Stimulated activated effector memory CD8-positive, alpha-beta T cell treated with anti-CD3 and anti-CD28 coated beads, Interleukin-12 subunit alpha, Interleukin-12 subunit beta, amount 100 ng/mL, for 72 hours (primary cell): ENCODE measurements at regions not wholly inside any gene's neighbourhood (a gene's known extent, or its start where the extent isn't known, plus 50 kb on each side); places are given as distances from the start of the nearest gene placed in this dataset.

ENCODE experiments used
- ATAC-seq: fragments of 150-1000 bp; cut with Tn5 transposase; 2 replicates; pipeline ENCODE4 v1.10.0; 2021
- DNase-seq, 2 donors: peaks; one replicate each; pipeline ENCODE4 v3.0.0; 2021 to 2022; ENCODE audit warnings: low spot score in 2 of 2
- H3K27ac Mint-ChIP-seq: one replicate; pipeline ENCODE4 v1.8.0; 2022; ENCODE audit warnings: mild to moderate bottlenecking, mixed read lengths
- H3K36me3 Mint-ChIP-seq: one replicate; pipeline ENCODE4 v1.8.0; 2022; ENCODE audit warnings: mild to moderate bottlenecking, mixed read lengths
- H3K4me1 Mint-ChIP-seq: one replicate; pipeline ENCODE4 v1.8.0; 2022; ENCODE audit warnings: mixed read lengths
- H3K4me3 Mint-ChIP-seq: one replicate; pipeline ENCODE4 v1.8.0; 2022; ENCODE audit warnings: mild to moderate bottlenecking, mixed read lengths
- H3K9me3 Mint-ChIP-seq: one replicate; pipeline ENCODE4 v1.8.0; 2022; ENCODE audit warnings: mixed read lengths

DNA sequence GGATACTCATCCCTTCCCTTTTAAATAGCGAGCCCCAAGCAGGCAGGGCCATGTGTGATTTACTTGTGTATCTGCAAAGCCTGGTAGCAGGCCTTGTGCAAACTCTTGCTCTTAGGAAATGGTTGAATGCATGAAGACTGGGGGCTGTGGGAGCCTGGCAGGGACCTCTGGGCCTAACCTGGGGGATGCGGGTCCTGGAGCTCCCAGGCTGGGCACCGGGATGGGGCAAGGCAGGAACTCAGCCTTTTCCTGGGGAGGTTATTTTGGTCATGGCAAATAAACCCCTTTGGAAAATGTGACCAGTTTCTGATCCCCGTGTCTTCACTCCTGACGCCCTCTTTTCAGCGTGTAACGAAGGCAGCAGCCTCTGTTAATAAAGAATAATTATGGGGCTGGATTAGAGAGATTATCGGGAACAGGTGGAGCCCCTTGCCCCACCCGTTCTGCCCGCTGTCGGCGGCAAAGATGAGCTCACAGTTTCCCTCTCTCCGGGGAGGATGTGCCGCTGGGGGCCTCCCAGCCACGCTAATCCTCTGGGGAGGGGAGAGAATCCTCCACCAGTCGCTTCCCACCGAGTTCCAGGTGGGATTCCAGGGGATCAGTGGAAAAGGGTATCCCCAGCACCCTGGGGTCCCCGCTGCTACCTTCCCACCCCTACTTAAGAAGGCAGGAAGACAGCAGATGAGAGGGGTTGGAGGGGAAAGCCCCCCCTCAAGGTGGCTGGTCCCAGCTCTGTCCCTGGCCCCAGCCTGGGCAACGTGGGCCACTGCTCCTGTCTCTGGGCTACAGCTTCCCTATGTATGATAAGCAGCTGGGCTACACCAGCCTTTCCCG lies 69.7 kb upstream of the WNT4 start:
- Mint-ChIP-seq H3K36me3 (peaks cover 6% of the 10 kb centered on the region), H3K27ac (no peak overlapping the region), H3K4me1 (no peaks in the 10 kb centered on the region), H3K4me3 (no peak overlapping the region), H3K9me3 (no peaks in the 10 kb centered on the region)
- ATAC-seq (no peak), DNase-seq (no peak)

DNA sequence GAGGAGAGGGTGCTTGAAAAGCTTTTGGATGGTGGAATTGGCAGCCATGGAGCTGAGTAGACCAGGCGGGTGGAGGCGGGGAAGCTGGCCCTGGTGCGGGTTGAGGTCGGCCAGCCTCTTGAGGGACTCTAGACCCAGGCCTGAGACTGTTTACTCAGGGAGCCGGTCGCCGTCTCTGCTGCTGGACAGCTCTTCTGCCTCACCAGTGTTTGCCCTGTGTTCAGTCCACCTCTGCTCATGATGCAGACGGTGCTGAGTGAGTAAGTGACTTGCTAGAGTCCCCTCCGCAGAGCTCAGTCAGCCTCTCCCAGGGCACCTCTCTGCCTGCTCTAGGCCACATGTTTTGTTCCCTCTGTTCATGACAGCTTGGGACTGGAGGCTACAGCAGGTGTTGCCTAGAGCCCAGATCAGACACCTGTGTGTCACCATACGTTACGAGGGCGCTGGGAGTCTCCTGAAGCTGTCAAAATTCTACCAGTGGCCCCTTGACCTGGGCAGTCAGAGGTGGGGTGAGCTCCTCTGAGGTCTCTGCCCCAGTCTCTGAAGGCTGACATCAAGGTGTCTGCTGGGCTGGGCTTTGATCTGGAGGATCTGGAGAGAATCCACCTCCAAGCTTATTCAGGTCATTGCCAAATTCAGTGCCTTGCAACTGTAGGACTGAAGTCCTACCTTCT lies 73.5 kb upstream of the WNT4 start:
- no peaks in the 10 kb centered on the region for H3K4me1 Mint-ChIP-seq
- H3K9me3 Mint-ChIP-seq, result no peaks in the 10 kb centered on the region
- DNase-seq, result no peak
- peak; percentile 25 for ATAC-seq
- H3K36me3 Mint-ChIP-seq, result peaks cover 5% of the 10 kb centered on the region
- no peak overlapping the region for H3K27ac Mint-ChIP-seq
- H3K4me3 Mint-ChIP-seq, result no peak overlapping the region

DNA sequence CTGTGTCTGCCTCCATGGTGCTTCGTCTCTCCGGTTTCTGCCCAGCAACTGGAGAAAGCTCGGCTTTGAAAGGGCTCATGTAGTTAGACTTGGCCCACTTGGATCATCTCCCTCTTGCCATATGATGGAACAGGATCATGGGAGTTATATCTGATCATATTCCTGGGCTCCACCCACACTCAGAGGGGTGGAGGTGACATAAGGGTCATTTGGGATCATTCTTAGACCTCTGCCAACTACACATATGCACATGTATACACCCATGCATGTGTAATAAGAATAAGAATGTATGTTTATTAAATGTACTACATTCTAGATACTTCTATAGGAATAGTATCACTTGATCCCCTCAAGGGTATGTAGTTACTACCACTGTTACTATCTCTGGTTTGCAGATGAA lies 74.1 kb upstream of the WNT4 start:
- Mint-ChIP-seq H3K4me3 (no peak overlapping the region), H3K9me3 (no peaks in the 10 kb centered on the region), H3K27ac (no peak overlapping the region), H3K4me1 (no peaks in the 10 kb centered on the region), H3K36me3 (no peaks in the 10 kb centered on the region)
- no peak for ATAC-seq
- no peak for DNase-seq

DNA sequence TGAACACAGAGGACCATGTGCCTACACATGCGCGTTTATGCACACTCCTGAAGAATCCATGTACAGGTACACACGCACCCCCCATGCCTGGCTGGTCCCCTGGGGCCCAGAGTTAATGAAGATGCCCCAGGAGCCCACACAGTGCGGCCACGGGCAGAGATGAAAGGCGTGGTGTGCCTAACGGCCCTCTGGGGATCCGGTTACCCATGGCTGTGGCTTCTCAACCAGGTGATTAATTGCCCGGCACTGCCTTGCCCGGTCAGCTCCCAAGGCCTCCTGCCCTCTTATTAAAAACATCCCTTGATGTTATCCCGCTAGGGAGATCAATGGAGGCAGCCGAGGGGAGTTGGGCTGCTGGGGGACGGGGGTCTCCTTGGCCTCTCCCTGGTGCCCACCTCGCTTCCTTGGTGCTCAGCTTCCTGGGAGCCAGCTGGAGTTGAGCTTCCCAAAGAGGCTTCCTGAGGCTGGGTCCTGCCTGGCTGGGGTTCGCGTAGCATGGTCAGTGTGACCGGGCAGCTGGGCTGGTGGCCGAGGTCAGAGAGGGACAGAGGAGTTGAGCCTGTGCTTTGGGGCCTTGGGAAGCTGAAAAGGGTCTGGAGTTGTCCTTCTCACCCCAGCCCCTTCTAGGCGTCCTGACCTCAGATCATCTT lies 75.0 kb upstream of the WNT4 start:
- Mint-ChIP-seq H3K4me3 (no peak overlapping the region), H3K27ac (no peak overlapping the region), H3K4me1 (no peaks in the 10 kb centered on the region), H3K36me3 (no peaks in the 10 kb centered on the region), H3K9me3 (no peaks in the 10 kb centered on the region)
- DNase-seq, result no peak
- no peak for ATAC-seq

DNA sequence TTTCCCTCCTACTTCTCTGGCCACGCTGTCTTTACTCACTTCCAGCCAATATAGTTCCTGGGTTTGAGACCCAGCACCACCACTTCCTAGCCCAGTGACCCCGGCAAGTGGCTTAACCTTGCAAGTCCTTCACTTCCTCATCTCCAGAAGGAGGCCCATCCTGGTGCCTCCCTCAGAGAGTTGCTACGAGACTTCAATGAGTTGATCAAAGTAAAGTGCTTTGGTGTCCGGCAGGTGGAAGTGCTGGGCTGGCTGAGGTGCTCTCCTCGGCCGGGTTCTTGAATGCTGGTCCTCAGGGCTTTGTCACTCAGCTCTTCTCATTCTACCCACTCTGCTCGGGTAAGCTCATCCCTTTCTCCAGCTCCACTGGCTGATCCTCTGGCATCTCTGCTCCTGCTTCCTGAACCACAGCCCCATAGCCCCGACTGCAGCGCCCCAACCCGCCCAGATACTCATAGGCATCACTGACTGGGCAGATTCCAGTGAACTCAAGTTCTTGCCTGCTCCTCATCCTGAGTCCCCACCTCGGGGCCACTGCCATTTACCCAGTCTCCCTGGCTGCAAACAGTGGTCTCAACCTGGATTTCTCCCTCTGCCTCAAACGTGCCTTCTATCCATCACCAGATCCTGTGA lies 75.8 kb upstream of the WNT4 start:
- Mint-ChIP-seq H3K9me3 (no peaks in the 10 kb centered on the region), H3K36me3 (no peaks in the 10 kb centered on the region), H3K27ac (no peak overlapping the region), H3K4me3 (no peak overlapping the region), H3K4me1 (no peaks in the 10 kb centered on the region)
- ATAC-seq (no peak), DNase-seq (no peak)

DNA sequence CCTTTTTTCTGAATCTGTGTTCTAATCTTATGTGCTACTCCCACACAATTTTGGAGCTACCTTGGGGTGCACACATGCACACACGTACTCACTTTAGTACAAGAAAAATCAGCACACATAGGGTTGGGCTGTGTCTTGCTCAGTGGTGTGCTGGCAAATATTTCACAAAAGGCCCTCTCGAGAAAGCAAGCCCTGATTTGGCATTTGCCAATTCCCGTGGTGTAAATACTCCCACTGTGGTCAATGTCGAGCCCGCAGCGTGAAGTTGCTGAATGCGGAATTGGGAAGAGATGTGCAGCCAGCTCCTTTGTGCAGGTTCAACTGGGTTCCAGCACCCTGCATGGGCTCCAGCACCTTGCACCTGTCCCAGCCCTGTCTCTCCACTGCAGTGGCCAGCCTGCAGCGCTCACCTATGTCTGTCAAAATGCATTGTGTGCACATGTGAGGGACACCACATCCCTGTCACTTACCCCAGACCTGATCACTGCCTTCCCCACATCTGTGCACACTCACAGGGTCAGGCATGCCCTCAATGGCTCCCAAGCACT lies 78.4 kb upstream of the WNT4 start:
- H3K9me3 Mint-ChIP-seq, result no peaks in the 10 kb centered on the region
- no peaks in the 10 kb centered on the region for H3K4me1 Mint-ChIP-seq
- H3K36me3 Mint-ChIP-seq, result no peaks in the 10 kb centered on the region
- H3K27ac Mint-ChIP-seq, result no peak overlapping the region
- no peak overlapping the region for H3K4me3 Mint-ChIP-seq
- ATAC-seq (no peak), DNase-seq (no peak)

DNA sequence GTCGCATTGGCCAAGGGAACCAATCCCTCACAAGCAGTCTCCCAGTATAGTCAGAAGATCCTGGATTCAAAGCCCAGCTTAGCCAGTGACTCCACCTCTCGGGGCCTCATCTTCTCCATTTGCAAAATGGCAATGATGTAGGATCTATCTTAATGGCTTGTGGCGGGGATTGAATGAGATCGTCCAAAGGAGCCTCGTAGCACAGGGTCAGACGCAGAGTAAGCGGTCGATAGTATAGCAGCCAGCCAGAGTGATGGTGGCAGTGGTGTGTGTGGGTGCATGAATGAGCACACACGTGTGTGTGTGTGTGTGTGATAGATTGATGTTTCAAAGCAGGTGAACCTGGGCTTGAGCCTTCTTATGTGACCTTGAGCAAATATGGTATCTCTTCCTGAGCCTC lies 79.8 kb upstream of the WNT4 start:
- no peak for ATAC-seq
- Mint-ChIP-seq H3K4me3 (no peak overlapping the region), H3K27ac (no peak overlapping the region), H3K36me3 (no peaks in the 10 kb centered on the region), H3K9me3 (no peaks in the 10 kb centered on the region), H3K4me1 (no peaks in the 10 kb centered on the region)
- no peak for DNase-seq

DNA sequence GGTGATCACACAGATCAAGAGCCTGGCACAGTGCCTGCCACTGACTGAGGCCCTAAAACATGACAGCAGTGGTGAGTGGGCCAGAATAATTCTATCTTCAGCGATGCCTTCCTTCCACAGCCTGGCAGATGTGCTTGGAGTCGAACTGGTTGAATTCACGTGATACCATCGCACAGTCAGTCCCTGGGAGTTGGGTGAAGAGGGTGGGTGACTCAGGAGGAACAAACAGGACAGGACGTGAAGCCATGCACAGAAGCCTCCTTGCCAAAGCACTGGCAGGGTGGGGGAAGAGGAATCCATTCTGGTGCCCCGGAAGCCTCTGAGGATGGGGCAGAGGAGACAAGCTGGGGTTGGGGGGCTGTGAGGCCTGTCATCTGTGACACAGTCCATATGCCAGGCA lies 80.3 kb upstream of the WNT4 start:
- H3K27ac Mint-ChIP-seq, result no peak overlapping the region
- no peak for DNase-seq
- H3K36me3 Mint-ChIP-seq, result no peaks in the 10 kb centered on the region
- no peaks in the 10 kb centered on the region for H3K9me3 Mint-ChIP-seq
- no peaks in the 10 kb centered on the region for H3K4me1 Mint-ChIP-seq
- H3K4me3 Mint-ChIP-seq, result no peak overlapping the region
- ATAC-seq, result no peak

DNA sequence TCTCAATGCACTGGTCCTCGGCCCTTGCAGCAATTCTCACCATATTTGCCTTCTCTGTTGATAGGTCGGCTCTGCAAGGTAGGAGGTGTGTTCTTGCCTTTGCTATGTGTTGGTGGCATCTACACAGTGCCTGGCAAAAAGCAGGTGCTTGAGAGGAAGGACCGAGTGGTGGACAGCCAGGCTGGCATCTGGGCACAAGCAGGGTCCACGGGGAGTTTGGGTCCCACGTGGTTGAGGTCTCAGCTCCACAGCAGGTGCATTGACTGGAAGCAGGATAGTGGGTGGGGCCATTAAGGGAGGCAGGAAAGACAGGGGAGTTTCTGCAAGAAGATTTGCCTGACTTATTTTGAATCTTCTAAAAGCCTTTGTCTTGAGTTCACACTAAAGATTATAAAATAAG lies 81.2 kb upstream of the WNT4 start:
- DNase-seq, result no peak
- Mint-ChIP-seq H3K9me3 (no peaks in the 10 kb centered on the region), H3K4me3 (no peak overlapping the region), H3K4me1 (no peaks in the 10 kb centered on the region), H3K27ac (no peak overlapping the region), H3K36me3 (no peaks in the 10 kb centered on the region)
- ATAC-seq, result no peak

DNA sequence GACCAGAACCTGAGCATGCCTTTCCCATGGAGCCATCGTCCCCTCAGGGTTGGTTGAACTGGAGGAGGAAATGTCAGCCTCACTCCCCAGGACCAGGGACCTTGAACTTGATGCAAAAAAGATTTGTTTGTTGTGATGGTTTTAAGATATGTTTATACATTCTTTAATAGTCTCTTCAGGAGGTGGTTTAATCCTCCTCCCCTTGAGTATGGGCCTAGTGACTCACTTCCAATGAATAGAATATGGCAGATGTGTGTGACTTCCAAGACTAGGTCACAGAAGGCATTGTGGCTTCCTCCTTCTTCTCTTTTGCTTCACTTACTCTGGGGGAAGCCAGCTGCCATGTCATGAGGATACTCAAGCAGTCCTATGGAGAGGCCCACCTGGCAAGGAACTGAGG lies 81.7 kb upstream of the WNT4 start:
- DNase-seq (no peak), ATAC-seq (no peak)
- Mint-ChIP-seq H3K4me1 (no peaks in the 10 kb centered on the region), H3K27ac (no peak overlapping the region), H3K36me3 (no peaks in the 10 kb centered on the region), H3K4me3 (no peak overlapping the region), H3K9me3 (no peaks in the 10 kb centered on the region)

DNA sequence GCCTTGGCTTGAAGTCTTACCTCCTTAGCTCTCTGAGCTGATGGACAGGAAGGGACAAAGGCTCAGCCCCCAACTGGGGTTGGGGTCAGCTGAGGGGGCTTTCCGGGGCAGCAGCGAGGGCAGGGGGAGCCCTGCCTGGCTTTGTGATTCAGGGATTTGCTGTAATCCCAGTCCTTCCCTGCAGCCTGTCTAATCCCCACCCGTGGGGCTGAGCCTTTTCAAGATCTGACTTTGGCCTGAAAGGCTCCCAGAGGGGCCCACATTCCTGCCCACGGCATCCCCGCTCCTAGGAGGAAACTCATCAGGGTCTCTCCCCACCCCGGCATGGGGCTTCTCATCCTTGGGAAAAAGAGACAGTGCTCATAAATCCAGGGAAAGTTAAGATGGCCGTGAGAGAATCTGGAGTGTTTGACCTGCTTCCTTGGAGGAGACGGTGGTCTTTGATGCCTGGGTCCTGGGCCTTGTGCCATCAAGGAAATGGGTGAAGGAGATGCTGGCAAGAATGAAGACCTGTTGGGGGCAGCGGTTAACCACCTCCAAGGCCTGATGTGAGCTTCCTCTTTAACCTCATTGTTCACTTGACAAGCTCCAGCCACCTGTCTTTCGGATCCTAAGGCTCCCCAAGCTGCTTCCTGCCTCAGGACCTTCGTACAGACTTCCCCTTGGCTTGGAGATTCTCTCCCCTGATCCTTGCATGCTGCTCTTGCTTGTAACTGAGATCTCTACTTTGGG lies 83.1 kb upstream of the WNT4 start:
- Mint-ChIP-seq H3K4me3 (no peak overlapping the region), H3K36me3 (no peaks in the 10 kb centered on the region), H3K4me1 (no peaks in the 10 kb centered on the region), H3K9me3 (no peaks in the 10 kb centered on the region), H3K27ac (no peak overlapping the region)
- ATAC-seq (no peak), DNase-seq (no peak)

DNA sequence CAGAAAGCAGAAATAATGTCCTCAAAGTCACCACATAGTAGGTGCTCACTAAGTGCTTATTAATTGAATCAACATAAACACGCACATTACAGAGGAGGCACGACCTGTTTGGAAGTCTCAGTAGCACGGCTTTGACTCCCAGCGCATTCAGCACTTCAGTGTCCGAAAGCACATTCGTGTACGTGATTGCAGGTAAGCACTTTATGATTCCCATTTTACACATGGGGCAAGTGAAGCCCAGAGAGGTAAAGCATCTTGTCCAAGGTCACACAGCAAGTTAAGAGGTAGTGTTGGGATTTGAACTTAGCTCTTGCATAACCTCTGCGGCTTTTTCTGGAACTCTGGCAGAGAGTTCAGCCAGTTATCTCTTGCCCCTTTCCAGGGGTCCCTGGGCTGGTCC lies 85.2 kb upstream of the WNT4 start:
- Mint-ChIP-seq H3K4me1 (no peaks in the 10 kb centered on the region), H3K9me3 (no peaks in the 10 kb centered on the region), H3K36me3 (no peaks in the 10 kb centered on the region), H3K4me3 (no peak overlapping the region), H3K27ac (peak overlapping the region; percentile 44)
- no peak for ATAC-seq
- DNase-seq, result no peak

DNA sequence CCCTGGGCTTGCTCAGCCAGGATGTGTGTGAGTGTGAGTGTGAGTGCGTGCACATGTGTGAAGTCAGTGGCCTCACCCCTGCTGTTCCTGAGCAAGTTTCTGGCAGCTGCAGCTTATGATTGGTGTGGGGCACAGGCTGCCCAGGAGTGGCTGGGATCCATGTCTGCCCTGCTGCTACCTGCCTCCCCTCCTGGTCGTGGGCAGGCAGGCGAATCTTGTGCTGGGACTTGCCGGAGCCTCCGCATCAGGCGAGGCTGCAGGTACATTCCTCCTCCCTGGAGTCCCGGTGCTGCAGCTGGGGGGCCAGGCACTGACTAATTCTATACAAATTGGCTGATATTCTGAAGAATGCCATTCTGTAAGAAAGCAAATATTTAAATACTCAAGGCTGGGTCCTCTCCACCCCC lies 85.6 kb upstream of the WNT4 start:
- H3K27ac Mint-ChIP-seq, result no peak overlapping the region
- no peak overlapping the region for H3K4me3 Mint-ChIP-seq
- ATAC-seq, result no peak
- DNase-seq, result no peak
- H3K4me1 Mint-ChIP-seq, result no peaks in the 10 kb centered on the region
- no peaks in the 10 kb centered on the region for H3K36me3 Mint-ChIP-seq
- H3K9me3 Mint-ChIP-seq, result no peaks in the 10 kb centered on the region

DNA sequence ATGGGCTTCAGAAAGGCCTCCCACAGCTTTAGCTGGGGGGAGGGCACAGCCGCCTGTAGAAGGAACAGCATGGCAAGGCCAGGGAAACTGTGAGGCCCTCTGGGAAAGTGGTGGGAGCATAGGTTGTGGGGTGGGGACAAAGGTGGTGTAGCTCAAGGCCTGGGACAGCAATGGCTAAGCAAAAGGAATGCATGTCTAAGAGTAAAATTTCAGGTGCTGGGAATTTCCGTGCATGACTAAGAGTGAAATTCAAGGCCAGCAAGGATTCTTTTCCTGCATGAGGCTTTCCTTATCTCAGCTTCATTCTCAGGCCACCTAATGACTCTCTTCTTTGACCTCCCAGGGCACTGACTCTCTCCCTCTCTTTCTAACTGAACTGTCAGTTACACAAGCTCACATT lies 86.5 kb upstream of the WNT4 start:
- no peaks in the 10 kb centered on the region for H3K4me1 Mint-ChIP-seq
- DNase-seq, result no peak
- no peaks in the 10 kb centered on the region for H3K9me3 Mint-ChIP-seq
- no peak overlapping the region for H3K27ac Mint-ChIP-seq
- no peak for ATAC-seq
- H3K4me3 Mint-ChIP-seq, result no peak overlapping the region
- no peaks in the 10 kb centered on the region for H3K36me3 Mint-ChIP-seq

DNA sequence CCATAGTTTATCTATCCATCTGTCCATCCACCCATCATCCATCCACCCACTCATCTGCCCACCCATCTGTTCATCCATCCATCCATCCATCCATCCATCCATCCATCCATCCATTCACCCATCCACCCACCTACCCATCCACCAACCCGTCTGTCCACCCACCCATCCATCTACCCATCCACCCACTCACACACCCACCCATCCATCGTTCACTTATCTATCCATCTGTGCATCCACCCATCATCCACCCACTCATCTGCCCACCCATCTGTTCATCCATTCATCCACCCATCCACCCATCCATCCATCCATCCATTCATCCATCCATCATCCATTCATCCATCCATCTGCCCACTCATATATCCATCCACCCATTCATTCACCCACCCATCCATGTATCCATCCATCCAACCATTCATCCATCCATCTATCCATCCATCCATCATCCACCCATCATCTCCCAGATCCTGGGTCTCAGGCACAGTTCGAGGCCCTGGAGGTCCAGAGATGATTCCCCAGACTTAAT lies 88.2 kb upstream of the WNT4 start:
- DNase-seq, result no peak
- Mint-ChIP-seq H3K4me3 (no peak overlapping the region), H3K36me3 (no peaks in the 10 kb centered on the region), H3K27ac (no peak overlapping the region), H3K4me1 (no peaks in the 10 kb centered on the region), H3K9me3 (no peaks in the 10 kb centered on the region)
- ATAC-seq, result no peak
